Amniotic epithelial cell (primary cell): ENCODE measurements at regions not wholly inside any gene's neighbourhood (a gene's known extent, or its start where the extent isn't known, plus 50 kb on each side); places are given as distances from the start of the nearest gene placed in this dataset.
A peak's percentile ranks its signal among the peaks of the same experiment; 100 is the strongest.

Experiments used
- DNase-seq: peaks from one replicate; pipeline ENCODE4 v3.0.0-alpha.2; 2010; ENCODE audit warnings: low read depth

- no peak for DNase-seq
These were observed 241.8 kb downstream of the ARRDC4 start for GRCh38 chr15:98202256-98202655.

DNA sequence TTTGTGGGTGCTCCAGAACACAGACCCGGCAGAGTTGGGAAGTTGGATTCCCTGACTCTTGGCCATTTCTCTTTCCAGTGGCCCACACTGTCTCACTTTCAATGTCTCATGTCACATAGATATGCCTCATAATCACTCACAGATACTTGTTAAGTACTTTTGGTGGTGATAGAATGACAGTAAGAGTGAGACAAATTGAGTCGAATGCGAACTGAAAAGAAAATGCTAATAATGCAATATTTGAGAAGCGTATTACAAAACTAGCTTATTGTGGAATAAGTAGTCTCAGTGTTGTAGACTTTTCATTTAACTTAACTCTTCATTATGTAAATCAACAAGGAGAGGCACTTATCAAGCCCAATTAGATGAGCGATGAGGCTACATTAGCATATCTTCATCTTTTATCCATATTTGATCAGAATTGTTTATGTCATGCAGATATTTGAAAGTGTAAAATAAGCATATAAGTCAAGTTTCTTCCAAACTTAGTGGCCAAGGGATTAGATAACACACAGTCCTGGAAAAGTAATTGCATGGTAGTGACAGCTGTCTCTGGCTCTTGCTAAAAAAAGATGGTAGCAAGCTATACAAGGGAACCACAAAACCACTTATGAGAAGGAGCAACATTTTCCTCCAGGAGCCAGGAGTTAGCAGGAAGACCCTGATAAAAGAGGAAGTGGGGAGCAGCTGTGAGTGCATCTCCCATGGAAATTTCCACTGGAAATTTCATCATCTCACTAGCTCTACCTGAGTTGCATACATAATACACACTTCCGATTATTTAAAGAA, 243.6 kb downstream of the ARRDC4 start:
- no peak for DNase-seq

DNA sequence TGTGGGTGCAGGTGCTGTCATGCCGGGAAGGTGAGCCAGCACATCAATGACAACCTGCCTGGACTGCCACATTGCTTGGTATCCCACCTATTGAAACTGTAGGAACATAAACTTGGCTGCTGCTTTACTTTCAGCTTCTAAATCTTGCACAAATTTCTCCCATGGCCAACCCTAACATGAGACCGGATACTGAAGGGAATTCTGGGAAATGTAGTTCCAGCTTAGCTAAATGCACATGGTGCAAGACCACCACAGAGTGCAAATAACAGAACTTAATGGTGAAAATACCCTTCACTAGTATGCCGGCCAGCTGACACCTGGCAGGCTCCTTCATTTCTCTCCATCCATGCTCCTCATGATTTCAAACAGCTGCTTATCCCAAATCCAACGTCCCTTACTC, 247.4 kb downstream of the ARRDC4 start:
- no peak for DNase-seq

GRCh38 chr15:98213346-98213979, 253.0 kb downstream of the ARRDC4 start:
- no peak for DNase-seq

- no peak for DNase-seq
These were observed 255.7 kb downstream of the ARRDC4 start for GRCh38 chr15:98216166-98216565.

- no peak for DNase-seq
These were observed 256.9 kb downstream of the ARRDC4 start for GRCh38 chr15:98217356-98217755.

GRCh38 chr15:98221144-98221543, 260.6 kb downstream of the ARRDC4 start:
- DNase-seq, result no peak

GRCh38 chr15:98221577-98221976, 261.1 kb downstream of the ARRDC4 start:
- no peak for DNase-seq

- no peak for DNase-seq
These were observed 265.6 kb downstream of the ARRDC4 start for GRCh38 chr15:98226149-98226548.

DNA sequence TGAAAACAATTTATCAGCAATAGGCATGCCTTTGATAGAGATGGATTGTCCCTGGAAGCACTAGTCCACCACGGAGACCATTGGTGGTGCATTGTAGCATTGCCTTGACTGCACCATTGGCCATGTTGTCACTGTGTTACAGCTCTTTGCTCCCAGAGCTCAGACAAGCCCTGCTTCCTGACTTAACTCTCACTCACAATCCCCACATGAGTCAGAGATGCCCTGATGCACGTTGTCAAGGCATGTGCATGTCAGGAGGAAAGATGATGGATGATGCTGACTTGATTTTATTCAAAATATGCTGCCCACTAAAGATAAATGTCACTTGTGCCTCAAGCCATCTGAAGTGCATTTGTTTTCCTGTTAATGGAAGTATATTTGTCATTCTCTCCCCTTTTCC, 266.1 kb downstream of the ARRDC4 start:
- DNase-seq, result no peak

DNA sequence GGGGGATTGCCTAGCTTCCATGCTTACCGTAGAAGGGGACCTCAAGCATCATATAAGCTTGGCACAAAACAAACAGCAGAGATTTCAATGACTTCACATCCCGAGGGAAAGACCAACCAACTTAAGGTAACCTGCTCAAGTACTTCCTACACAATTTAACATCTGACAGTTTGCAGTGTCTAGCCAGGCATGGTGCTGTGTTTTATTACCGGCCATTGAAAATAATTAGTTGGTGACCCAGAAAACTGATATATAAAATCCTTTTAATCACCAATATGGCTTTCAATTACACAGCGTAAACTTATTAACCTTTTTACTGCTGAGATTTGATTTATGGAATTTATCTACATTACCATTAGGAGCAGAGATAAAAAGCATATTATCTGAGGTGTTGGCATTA, 268.3 kb downstream of the ARRDC4 start:
- DNase-seq, result no peak

DNA sequence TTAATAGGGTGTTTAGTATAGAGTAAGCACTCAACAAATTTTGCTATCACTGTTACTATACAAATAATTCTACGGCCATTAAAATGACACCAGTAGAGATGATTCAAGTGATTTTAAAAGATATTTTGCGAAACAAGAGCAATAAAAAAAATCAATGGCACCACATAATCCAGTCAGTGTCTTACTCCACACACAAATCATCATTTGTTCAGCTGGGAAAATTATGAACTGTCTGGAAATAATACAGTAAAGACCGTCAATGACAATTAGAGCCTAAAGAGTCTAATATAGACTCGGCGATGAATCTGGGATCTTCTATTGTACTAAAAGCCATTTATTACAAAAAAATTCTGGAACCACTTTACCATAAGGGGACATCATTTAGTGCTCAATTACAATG, 270.5 kb downstream of the ARRDC4 start:
- no peak for DNase-seq

GRCh38 chr15:98231696-98232440, 271.4 kb downstream of the ARRDC4 start:
- peak; percentile 20 for DNase-seq

DNA sequence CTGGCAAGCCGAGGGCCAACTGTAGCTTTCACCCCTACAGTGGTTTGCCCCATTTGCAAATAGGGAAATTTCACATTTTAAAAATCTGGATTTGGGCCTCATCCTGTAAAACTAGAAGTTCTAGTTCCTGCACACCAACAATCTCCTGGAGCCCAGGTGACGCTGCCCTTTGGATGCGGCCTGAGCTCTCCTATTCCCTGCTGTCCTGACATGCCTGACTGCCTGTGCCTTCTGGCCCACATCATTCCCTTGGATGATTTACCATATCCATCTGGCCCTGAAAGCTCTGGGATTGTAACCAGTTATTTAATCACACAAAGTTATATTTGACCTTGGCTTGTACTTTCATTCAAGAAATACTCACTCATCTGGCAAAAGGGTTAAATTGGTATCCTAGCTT, 272.3 kb downstream of the ARRDC4 start:
- DNase-seq, result no peak

- no peak for DNase-seq
These were observed 273.4 kb downstream of the ARRDC4 start for GRCh38 chr15:98233873-98234272.

- DNase-seq, result no peak
These were observed 279.8 kb downstream of the ARRDC4 start for GRCh38 chr15:98240303-98240702.

GRCh38 chr15:98241032-98241554, 280.6 kb downstream of the ARRDC4 start:
- no peak for DNase-seq

DNA sequence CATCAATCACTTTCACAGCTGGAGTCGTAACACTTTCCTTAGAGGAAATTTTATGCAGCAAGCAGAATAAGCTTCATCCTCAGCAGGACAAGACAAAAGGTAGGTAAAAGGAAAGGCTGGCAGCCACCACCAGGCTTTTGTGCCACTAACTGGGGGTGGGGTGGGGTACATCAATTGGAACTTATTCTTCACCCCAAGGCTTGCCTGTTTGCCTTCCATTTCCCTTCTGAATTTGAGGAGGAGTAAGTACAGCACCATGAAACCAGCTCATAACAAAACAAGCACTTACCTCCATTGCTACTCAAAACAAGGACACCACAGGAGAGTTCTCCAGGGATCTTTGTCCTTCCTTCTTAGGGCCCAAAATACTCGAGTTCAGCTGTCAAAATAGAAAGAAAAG, 296.8 kb downstream of the ARRDC4 start:
- DNase-seq, result no peak

DNA sequence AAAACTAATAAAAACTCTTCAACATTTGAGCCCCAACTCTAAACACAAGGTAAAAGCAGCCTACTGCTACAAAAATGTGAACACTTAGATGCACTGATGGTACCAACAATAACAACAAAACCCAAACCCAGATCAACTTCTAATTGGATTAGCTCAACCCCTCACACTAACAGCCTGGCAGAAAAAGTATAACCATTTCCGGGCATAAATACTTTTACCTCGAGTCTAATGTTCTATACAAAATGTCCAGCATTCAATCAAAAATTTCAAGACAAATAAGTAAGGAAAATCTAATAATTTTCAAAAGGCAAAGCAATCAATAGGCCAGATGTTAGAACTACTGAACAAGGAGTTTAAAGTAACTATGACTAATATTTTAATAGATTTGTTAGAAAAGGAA, 303.3 kb downstream of the ARRDC4 start:
- DNase-seq, result no peak

DNA sequence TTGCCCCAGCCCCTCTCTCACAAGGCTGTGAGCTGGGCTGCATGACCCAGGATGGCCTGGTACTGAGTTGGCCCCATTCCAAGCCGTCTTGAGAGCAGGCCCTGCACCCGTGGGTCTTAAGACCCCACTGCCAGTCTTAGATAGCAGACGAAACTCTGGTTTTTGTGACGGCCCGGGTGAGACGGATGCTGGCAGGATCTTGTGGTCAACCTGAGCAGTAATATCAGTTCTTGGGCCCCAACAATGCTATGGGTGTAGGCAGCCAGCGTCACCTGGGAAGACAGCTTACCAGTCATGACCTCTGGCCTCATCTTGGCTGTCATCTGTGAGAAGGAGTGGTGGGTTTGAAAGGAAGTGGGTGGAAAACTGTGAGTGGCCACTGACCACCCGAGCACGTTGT, 305.8 kb downstream of the ARRDC4 start:
- DNase-seq, result no peak

GRCh38 chr15:98268163-98268562, 307.7 kb downstream of the ARRDC4 start:
- DNase-seq, result no peak

DNA sequence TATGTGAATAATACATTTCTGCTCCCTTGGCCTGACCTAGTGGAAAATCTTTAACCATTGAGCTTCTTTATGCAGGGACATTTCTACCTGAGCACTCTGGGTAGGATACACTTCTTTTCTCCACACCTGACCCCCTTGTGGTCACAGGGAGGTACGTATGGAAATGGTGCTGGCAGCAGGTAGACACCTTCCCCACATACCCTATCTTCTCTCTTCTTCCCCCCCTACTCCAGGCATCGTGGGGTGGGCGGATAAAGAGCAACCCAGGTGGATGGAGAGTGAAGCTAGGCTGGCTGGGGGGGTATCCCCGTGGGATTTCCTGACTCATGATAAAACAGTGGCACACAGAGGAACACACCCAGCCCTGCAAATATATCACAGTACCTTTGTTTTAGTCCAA, 312.1 kb downstream of the ARRDC4 start:
- no peak for DNase-seq

DNA sequence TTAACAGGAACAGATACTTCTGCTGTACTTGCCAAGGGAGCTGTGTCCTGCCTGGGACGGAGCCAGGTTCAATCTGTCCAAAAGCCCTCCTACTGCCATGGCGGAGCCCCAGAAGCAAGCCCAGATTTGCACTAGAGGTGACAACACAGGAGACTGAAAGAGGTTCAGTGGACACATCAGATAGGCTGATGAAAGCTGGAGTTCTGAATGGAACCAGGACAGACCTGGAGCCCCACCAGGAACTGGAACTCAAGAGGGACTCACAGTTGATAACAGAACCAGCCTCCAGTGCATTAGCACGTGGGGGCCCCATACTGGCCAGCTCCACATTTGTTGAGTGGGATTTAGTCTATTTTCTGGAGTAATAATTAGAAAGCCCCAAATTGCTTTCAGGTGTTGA, 315.5 kb downstream of the ARRDC4 start:
- no peak for DNase-seq
